Choroid plexus epithelial cell (primary cell): ENCODE measurements at regions not wholly inside any gene's neighbourhood (a gene's known extent, or its start where the extent isn't known, plus 50 kb on each side); places are given as distances from the start of the nearest gene placed in this dataset.
A peak's percentile ranks its signal among the peaks of the same experiment; 100 is the strongest.

Experiments
- DNase-seq: peaks from one replicate; pipeline ENCODE4 v3.0.0-alpha.2; 2010; ENCODE audit warnings: low read depth
- H3K4me3 ChIP-seq: 2 replicates; pipeline ENCODE4 v1.5.1; 2011; ENCODE audit warnings: low read depth, mild to moderate bottlenecking, control low read depth, low read length, moderate library complexity
- CTCF ChIP-seq: conservative IDR thresholded peaks from 2 replicates; pipeline ENCODE4 v1.5.1; 2011; ENCODE audit warnings: low read depth, mild to moderate bottlenecking, control low read depth, inconsistent platforms, low read length, moderate library complexity

DNA sequence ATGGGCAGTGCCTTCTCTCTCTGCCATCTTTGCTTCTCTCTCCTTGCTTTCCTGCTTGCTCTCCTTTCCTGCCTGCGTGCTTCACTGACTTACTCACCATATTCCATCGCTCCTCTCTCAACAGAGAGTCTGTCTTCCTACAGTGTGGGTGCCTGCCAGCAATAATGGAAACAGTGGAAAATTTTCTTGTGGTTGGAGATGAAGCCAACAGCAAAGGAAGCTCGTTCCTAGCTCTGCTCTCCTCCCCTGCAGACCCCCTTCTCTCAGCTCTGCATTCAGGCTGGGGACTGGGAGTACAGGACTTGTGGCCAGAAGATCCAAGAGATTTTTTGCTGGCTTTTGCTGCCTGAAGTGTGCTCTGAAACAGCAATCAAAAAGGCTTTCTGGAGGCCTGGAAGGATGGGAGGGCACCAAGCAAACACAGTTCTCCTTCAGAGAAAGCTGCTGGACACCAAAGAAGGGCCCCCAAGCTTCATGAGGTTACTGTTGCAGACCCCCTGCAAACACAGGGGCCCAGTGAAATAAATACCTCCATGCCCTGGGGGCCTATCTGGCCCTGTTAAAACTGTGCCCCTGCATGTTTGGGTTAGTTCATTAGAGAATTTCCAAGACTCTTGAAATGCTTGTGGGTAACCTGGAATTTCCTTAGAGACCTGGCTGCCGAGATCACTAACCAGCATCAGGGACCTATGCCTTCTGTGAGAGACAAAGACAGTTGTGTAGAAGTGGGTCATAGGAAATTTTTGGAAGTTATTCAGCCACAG lies 149.9 kb upstream of the RASGRP1 start:
- DNase-seq, result peak; percentile 97
- no peak for TF ChIP-seq CTCF
- H3K4me3 ChIP-seq, result no peak overlapping the region

- H3K4me3 ChIP-seq, result no peak overlapping the region
- DNase-seq, result no peak
- no peak for TF ChIP-seq CTCF
Measured at GRCh38 chr15:38720893-38721567, 156.4 kb upstream of the RASGRP1 start.

DNA sequence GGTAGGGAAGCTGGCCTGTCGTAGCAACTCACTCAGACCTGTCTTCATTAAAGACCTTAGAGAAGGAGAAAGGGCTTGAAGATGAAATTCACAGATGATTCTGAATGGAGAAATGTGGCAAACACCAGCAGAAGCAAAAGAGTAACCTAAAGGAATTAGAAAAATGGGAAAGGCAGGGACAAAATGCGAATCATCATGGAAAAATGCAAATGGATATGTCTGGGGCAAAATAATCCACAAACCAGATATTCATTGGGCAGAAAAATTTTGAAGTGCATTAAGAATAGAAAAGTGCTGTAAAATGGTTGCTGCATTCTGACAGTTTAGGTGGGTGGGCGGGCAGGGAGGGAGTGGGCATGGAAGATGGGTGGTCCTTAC lies 156.9 kb upstream of the RASGRP1 start:
- no peak overlapping the region for H3K4me3 ChIP-seq
- TF ChIP-seq CTCF, result no peak
- no peak for DNase-seq

DNA sequence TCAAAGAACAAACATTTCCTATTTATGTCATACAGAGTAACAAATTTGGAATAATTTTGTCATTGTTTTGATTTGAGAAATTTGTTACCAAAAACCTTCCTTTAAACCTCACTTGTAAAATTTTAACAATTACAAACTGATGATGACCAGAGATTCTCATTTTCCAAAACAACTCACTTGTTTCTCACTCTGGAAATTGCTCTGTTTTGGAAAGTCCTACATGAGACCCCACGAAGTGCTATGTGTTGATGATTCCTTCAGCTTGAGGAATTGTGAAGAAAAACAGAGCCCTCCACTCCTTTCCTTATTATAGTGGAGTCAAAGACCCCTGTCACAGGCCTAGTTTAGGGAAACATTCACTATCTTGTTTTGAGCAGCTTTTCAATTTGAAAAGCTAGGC lies 157.6 kb upstream of the RASGRP1 start:
- no peak for TF ChIP-seq CTCF
- H3K4me3 ChIP-seq, result no peak overlapping the region
- DNase-seq, result no peak

- TF ChIP-seq CTCF, result peak; percentile 37
- DNase-seq, result peak; percentile 18
Measured at GRCh38 chr15:38724827-38725226, 160.2 kb upstream of the RASGRP1 start.

GRCh38 chr15:38726187-38726586 lies 161.6 kb upstream of the RASGRP1 start:
- TF ChIP-seq CTCF, result no peak
- no peak overlapping the region for H3K4me3 ChIP-seq
- DNase-seq, result no peak

More at GRCh38 chr15:38724827-38725226, 160.2 kb upstream of the RASGRP1 start:
- H3K4me3 ChIP-seq, result no peak overlapping the region

DNA sequence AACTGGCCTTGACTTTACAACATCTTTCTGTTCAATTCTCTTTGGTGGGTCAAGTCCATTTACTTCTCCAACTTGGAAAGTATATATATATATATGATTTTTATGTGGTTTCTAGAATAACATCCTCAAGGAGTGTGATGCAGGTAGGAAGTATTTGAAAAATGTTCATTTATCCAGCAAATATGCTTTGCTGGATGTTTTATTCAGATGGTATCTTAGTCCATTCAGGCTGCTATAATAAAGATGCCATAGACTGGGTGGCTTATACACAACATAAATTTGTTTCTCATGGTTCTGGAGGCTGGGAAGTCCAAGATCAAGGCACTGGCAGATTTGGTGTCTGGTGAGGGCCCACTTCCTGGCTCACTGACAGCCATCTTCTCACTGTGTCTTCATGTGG lies 168.7 kb upstream of the RASGRP1 start:
- H3K4me3 ChIP-seq, result no peak overlapping the region
- DNase-seq, result no peak
- no peak for TF ChIP-seq CTCF
